ENCODE measurements at regions not wholly inside any gene's neighbourhood (a gene's known extent, or its start where the extent isn't known, plus 50 kb on each side); places are given as distances from the start of the nearest gene placed in this dataset.
"Not testable (repeated sequence)": the region's sequence is repeated elsewhere in the genome, so short reads cannot be mapped to it uniquely, and the experiment has no call there.

DNA sequence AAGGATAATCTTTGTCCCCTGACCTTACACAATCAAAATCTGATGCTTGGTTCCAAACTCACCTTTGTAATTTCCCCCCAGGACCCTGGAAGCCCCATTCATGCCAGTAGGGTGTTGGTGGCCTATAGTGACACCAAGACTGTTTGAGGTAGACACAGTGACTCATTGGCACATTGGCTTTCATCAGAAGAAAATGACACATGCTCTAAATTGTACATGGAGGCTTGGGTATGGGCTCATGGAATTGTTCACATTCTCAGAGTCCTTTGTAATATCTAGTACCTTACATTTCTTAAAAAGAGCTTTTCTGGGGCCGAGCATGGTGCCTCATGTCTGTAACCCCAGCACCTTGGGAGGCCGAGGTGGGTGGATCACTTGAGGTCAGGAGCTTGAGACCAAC lies 61.2 kb upstream of the LRPPRC start:
- Histone ChIP-seq H4K20me1 (ENCODE audit: low read depth, low read length) (no peaks in the 10 kb centered on the region), H3K36me3 (ENCODE audit: low read length) (no peaks in the 10 kb centered on the region), H3K27me3 (ENCODE audit: low read length) (no peaks in the 10 kb centered on the region), H3K27ac (ENCODE audit: low read depth, low read length) (no peak overlapping the region), H3K79me2 (ENCODE audit: insufficient read depth, low read length) (no peaks in the 10 kb centered on the region), H3K9ac (ENCODE audit: low read length) (no peak overlapping the region), H3K4me2 (ENCODE audit: low read depth, low read length, poor library complexity, severe bottlenecking) (no peak overlapping the region), H3K9me2 (replicated peaks; ENCODE audit: insufficient read depth, low read length) (no peaks in the 10 kb centered on the region), H3K9me3 (ENCODE audit: insufficient read depth, low read length) (no peaks in the 10 kb centered on the region), H3K4me3 (ENCODE audit: insufficient read depth, low read length, poor library complexity, severe bottlenecking) (no peak overlapping the region), H3F3A (ENCODE audit: insufficient read depth) (no peaks in the 10 kb centered on the region), H2AFZ (ENCODE audit: low read depth, low read length, severe bottlenecking) (no peak overlapping the region)
- TF ChIP-seq EZH2phosphoT487 (conservative IDR thresholded peaks at IDR 0.05; ENCODE audit: low read length): no peak
- TF ChIP-seq, protein P1, sequence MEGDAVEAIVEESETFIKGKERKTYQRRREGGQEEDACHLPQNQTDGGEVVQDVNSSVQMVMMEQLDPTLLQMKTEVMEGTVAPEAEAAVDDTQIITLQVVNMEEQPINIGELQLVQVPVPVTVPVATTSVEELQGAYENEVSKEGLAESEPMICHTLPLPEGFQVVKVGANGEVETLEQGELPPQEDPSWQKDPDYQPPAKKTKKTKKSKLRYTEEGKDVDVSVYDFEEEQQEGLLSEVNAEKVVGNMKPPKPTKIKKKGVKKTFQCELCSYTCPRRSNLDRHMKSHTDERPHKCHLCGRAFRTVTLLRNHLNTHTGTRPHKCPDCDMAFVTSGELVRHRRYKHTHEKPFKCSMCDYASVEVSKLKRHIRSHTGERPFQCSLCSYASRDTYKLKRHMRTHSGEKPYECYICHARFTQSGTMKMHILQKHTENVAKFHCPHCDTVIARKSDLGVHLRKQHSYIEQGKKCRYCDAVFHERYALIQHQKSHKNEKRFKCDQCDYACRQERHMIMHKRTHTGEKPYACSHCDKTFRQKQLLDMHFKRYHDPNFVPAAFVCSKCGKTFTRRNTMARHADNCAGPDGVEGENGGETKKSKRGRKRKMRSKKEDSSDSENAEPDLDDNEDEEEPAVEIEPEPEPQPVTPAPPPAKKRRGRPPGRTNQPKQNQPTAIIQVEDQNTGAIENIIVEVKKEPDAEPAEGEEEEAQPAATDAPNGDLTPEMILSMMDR (IDR thresholded peaks at IDR 0.05; ENCODE audit: insufficient read depth, low read length, poor library complexity, severe bottlenecking): no peak

DNA sequence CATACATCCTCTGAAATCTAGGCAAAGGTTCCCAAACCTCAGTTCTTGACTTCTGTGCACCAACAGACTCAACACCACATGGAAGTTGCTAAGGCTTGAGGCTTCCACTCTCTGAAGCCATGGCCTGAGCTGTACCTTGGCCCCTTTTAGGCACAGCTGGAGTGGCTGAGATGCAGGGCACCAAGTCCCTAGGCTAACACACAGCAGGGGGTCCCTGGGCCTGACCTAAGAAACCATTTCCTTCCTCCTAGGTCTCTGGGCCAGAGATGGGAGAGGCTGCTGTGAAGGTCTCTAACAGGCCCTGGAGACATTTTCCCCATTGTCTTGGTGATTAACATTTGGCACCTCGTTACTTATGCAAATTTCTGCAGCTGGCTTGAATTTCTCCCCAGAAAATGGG lies 64.5 kb upstream of the LRPPRC start:
- H3K36me3 ChIP-seq (ENCODE audit: low read length); H2AFZ ChIP-seq (ENCODE audit: low read depth, low read length, severe bottlenecking); H3K9me3 ChIP-seq (ENCODE audit: insufficient read depth, low read length); H3F3A ChIP-seq (ENCODE audit: insufficient read depth); H3K27me3 ChIP-seq (ENCODE audit: low read length); H3K79me2 ChIP-seq (ENCODE audit: insufficient read depth, low read length); H3K4me2 ChIP-seq (ENCODE audit: low read depth, low read length, poor library complexity, severe bottlenecking); H3K9me2 ChIP-seq (replicated peaks; ENCODE audit: insufficient read depth, low read length); H3K27ac ChIP-seq (ENCODE audit: low read depth, low read length); H3K9ac ChIP-seq (ENCODE audit: low read length); H4K20me1 ChIP-seq (ENCODE audit: low read depth, low read length); H3K4me3 ChIP-seq (ENCODE audit: insufficient read depth, low read length, poor library complexity, severe bottlenecking): not testable (repeated sequence)

DNA sequence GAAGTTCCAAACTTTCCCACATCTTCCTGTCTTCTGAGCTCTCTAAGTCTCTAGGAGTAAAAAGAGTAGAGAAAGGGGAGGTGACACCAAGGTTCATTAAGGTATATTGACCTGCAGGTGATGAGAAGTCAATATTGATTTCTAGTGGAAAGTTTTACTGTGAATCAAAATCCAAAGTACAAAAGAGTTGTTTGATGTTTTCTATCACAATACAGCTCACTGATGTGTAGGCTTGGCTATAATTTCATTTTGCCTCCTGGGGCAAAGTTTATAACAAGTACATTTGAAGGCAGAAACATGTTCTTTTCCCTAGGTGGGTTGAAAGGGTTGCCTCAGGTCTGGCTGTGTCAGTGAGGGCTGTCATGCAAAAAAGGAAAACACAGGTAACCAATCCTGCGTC lies 65.2 kb upstream of the LRPPRC start:
- no peaks in the 10 kb centered on the region for H4K20me1 ChIP-seq (ENCODE audit: low read depth, low read length)
- H3K27me3 ChIP-seq (ENCODE audit: low read length): no peaks in the 10 kb centered on the region
- H3K36me3 ChIP-seq (ENCODE audit: low read length): no peaks in the 10 kb centered on the region
- H2AFZ ChIP-seq (ENCODE audit: low read depth, low read length, severe bottlenecking): no peak overlapping the region
- no peaks in the 10 kb centered on the region for H3K9me3 ChIP-seq (ENCODE audit: insufficient read depth, low read length)
- H3K27ac ChIP-seq (ENCODE audit: low read depth, low read length): no peak overlapping the region
- TF ChIP-seq, protein P1 (IDR thresholded peaks at IDR 0.05; ENCODE audit: insufficient read depth, low read length, poor library complexity, severe bottlenecking): no peak
- no peak for TF ChIP-seq EZH2phosphoT487 (conservative IDR thresholded peaks at IDR 0.05; ENCODE audit: low read length)
- no peak overlapping the region for H3K4me3 ChIP-seq (ENCODE audit: insufficient read depth, low read length, poor library complexity, severe bottlenecking)
- no peaks in the 10 kb centered on the region for H3K9me2 ChIP-seq (replicated peaks; ENCODE audit: insufficient read depth, low read length)
- H3K4me2 ChIP-seq (ENCODE audit: low read depth, low read length, poor library complexity, severe bottlenecking): no peak overlapping the region
- no peak overlapping the region for H3K9ac ChIP-seq (ENCODE audit: low read length)
- H3K79me2 ChIP-seq (ENCODE audit: insufficient read depth, low read length): no peaks in the 10 kb centered on the region
- H3F3A ChIP-seq (ENCODE audit: insufficient read depth): no peaks in the 10 kb centered on the region

DNA sequence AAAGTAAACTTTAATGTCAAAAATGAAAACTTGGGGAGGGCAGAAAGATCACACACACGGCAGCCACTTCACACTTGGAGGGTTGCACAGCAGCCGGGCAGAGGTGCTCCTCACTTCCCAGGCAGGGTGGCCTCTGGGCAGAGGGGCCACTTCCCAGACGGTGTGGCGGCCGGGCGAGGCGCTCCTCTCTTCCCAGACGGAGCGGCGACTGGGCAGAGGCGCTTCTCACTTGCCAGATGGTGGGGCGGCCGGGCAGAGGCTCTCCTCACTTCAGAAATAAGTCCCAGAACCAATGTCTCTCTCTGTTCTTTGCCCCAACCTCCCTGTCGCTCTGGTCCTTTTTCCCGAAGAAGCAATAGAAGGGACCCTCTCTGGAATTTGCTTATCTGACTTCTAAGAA lies 65.7 kb upstream of the LRPPRC start:
- Histone ChIP-seq H3K27ac (ENCODE audit: low read depth, low read length) (no peak overlapping the region), H3K79me2 (ENCODE audit: insufficient read depth, low read length) (no peaks in the 10 kb centered on the region), H3K27me3 (ENCODE audit: low read length) (no peaks in the 10 kb centered on the region), H3K9me3 (ENCODE audit: insufficient read depth, low read length) (no peaks in the 10 kb centered on the region), H3K9ac (ENCODE audit: low read length) (no peak overlapping the region), H3F3A (ENCODE audit: insufficient read depth) (no peaks in the 10 kb centered on the region), H3K36me3 (ENCODE audit: low read length) (no peaks in the 10 kb centered on the region), H3K4me3 (ENCODE audit: insufficient read depth, low read length, poor library complexity, severe bottlenecking) (no peak overlapping the region), H2AFZ (ENCODE audit: low read depth, low read length, severe bottlenecking) (no peak overlapping the region), H4K20me1 (ENCODE audit: low read depth, low read length) (no peaks in the 10 kb centered on the region), H3K4me2 (ENCODE audit: low read depth, low read length, poor library complexity, severe bottlenecking) (no peak overlapping the region), H3K9me2 (replicated peaks; ENCODE audit: insufficient read depth, low read length) (no peaks in the 10 kb centered on the region)
- TF ChIP-seq, protein P1 (IDR thresholded peaks at IDR 0.05; ENCODE audit: insufficient read depth, low read length, poor library complexity, severe bottlenecking): no peak
- TF ChIP-seq EZH2phosphoT487 (conservative IDR thresholded peaks at IDR 0.05; ENCODE audit: low read length): no peak

Measured in SU-DHL-6 (cell line).